ENCODE measurements at regions not wholly inside any gene's neighbourhood (a gene's known extent, or its start where the extent isn't known, plus 50 kb on each side); places are given as distances from the start of the nearest gene placed in this dataset.

DNA sequence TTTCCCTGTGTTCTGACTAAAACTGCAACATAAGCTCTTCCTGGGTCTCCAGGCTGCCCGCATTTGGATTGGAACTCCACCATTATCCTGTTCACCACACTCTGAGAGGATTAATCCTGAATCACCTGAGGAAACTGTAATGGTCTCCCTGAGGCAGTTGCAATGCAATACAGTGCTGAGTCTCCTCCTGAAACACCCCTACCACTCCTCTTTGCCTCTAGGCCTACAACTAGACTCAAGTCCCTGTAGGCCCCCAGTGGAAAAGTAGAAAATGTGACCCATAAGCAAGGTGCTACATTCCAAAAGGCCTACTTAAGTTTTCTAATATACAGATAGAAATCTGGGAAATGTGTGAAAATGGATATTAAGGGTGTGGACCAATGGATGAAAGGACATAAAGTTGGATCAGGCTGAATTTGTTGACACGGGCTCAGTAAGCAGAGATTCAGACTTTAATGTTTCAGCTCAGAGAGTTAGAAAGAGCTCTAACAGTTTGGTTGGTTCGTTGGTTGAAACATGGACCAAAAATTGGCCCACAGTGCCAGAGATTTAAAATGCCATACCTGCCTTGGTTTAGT is 222.3 kb upstream of the ZC3H15 start:
- Histone ChIP-seq H3K4me1 (ENCODE audit: control insufficient read depth, extremely low read depth, insufficient read depth, low read length) (no peaks in the 10 kb centered on the region), H3K36me3 (ENCODE audit: control insufficient read depth in 2 of 2, extremely low read depth in 1 of 2, insufficient read depth in 2 of 2, low read length in 2 of 2) (no peaks in the 10 kb centered on the region), H2AFZ (ENCODE audit: low read depth, low read length) (no peak overlapping the region), H3K27ac (ENCODE audit: insufficient read depth, low read depth, low read length) (no peak overlapping the region), H4K20me1 (replicated peaks; ENCODE audit: control insufficient read depth, extremely low read depth, insufficient read depth, low read length) (no peaks in the 10 kb centered on the region), H3K9ac (replicated peaks; ENCODE audit: extremely low read depth, insufficient read depth, low read length) (no peak overlapping the region), H3K9me3 (replicated peaks; ENCODE audit: control insufficient read depth, insufficient read depth, low read length) (no peaks in the 10 kb centered on the region), H3K27me3 (ENCODE audit: control insufficient read depth in 2 of 2, insufficient read depth in 2 of 2, low read length in 2 of 2) (no peaks in the 10 kb centered on the region), H3K4me2 (ENCODE audit: insufficient read depth, low read length) (no peak overlapping the region), H3K9me1 (replicated peaks; ENCODE audit: control insufficient read depth, extremely low read depth, insufficient read depth, low read length) (no peaks in the 10 kb centered on the region), H3K4me3 (replicated peaks in 1 of 3; ENCODE audit: insufficient read depth in 1 of 3, low read depth in 1 of 3, low read length in 3 of 3) (no peak overlapping the region), H3K79me2 (ENCODE audit: control insufficient read depth, insufficient read depth, low read length) (no peaks in the 10 kb centered on the region)
- POLR2A ChIA-PET, result no interaction called here
- TF ChIP-seq, protein P1, sequence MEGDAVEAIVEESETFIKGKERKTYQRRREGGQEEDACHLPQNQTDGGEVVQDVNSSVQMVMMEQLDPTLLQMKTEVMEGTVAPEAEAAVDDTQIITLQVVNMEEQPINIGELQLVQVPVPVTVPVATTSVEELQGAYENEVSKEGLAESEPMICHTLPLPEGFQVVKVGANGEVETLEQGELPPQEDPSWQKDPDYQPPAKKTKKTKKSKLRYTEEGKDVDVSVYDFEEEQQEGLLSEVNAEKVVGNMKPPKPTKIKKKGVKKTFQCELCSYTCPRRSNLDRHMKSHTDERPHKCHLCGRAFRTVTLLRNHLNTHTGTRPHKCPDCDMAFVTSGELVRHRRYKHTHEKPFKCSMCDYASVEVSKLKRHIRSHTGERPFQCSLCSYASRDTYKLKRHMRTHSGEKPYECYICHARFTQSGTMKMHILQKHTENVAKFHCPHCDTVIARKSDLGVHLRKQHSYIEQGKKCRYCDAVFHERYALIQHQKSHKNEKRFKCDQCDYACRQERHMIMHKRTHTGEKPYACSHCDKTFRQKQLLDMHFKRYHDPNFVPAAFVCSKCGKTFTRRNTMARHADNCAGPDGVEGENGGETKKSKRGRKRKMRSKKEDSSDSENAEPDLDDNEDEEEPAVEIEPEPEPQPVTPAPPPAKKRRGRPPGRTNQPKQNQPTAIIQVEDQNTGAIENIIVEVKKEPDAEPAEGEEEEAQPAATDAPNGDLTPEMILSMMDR (IDR thresholded peaks at IDR 0.05; ENCODE audit: extremely low read depth in 1 of 2, insufficient read depth in 1 of 2, low read depth in 1 of 2, low read length in 2 of 2), result no peak
- TF ChIP-seq, protein P2, sequence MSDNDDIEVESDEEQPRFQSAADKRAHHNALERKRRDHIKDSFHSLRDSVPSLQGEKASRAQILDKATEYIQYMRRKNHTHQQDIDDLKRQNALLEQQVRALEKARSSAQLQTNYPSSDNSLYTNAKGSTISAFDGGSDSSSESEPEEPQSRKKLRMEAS (IDR thresholded peaks at IDR 0.05; ENCODE audit: insufficient read depth, insufficient read length), result no peak
- no peak for TF ChIP-seq EZH2 (IDR thresholded peaks at IDR 0.05; ENCODE audit: borderline replicate concordance, low read depth, low read length, severe bottlenecking)
- TF ChIP-seq POLR2A (IDR thresholded peaks at IDR 0.05; ENCODE audit: low read depth, low read length), result no peak
- TF ChIP-seq JUN (IDR thresholded peaks at IDR 0.05; ENCODE audit: borderline replicate concordance, insufficient read depth, insufficient read length, low read depth), result no peak
- TF ChIP-seq GATA2 (IDR thresholded peaks at IDR 0.05; ENCODE audit: insufficient read depth, insufficient read length, low read depth, low read length), result no peak
- no peak for TF ChIP-seq POLR2AphosphoS5 (IDR thresholded peaks at IDR 0.05; ENCODE audit: insufficient read depth, low read depth, low read length)
- no TSS peak for BruUV-seq (replicated peaks)
- intact Hi-C loops (cut with micrococcal nuclease) (loop anchor here (10.0 kb wide), 1 partner anchor 381 kb away; no protein-coding TSS in a partner anchor), dilution Hi-C loops (cut with MboI; ENCODE audit: extremely low pct_ligation_motif_present, low sequenced_read_pairs) (no loop called here)
- CTCF ChIA-PET, result interaction anchor here (0.8 kb wide), 1 partner anchor 20 kb away, joined by 3 read pairs; no protein-coding TSS in a partner anchor
- FAIRE-seq (no peak), DNase-seq (ENCODE audit: low read depth, low spot score) (no peak)

Data from endothelial cell of umbilical vein (primary cell).